ENCODE measurements at regions not wholly inside any gene's neighbourhood (a gene's known extent, or its start where the extent isn't known, plus 50 kb on each side); places are given as distances from the start of the nearest gene placed in this dataset.
"Not testable (repeated sequence)": the region's sequence is repeated elsewhere in the genome, so short reads cannot be mapped to it uniquely, and the experiment has no call there.

DNA sequence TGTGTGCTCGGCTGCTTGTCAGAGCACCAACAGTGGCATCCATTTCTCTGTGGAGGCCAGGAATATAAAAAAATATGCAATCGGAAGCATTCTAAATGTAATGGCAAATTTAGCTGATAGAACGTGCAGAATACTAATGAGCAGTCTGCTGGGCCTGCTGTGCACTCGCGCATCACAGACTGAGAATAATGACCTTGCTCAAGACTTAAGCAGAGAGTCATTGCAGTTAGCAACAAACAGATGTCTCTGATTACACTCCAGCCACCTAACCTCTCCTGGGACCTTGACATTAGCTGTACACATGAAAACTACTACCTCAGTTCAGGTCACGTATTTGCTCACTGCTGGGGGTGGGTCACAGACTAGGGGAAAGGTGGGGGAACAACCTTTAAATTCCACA is 269.2 kb upstream of the DAAM1 start (continued):
- TF ChIP-seq, protein P1, sequence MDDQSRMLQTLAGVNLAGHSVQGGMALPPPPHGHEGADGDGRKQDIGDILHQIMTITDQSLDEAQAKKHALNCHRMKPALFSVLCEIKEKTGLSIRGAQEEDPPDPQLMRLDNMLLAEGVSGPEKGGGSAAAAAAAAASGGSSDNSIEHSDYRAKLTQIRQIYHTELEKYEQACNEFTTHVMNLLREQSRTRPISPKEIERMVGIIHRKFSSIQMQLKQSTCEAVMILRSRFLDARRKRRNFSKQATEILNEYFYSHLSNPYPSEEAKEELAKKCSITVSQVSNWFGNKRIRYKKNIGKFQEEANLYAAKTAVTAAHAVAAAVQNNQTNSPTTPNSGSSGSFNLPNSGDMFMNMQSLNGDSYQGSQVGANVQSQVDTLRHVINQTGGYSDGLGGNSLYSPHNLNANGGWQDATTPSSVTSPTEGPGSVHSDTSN (IDR thresholded peaks at IDR 0.05), result no peak
- TF ChIP-seq RFX5 (IDR thresholded peaks at IDR 0.05; ENCODE audit: low read length), result no peak

DNA sequence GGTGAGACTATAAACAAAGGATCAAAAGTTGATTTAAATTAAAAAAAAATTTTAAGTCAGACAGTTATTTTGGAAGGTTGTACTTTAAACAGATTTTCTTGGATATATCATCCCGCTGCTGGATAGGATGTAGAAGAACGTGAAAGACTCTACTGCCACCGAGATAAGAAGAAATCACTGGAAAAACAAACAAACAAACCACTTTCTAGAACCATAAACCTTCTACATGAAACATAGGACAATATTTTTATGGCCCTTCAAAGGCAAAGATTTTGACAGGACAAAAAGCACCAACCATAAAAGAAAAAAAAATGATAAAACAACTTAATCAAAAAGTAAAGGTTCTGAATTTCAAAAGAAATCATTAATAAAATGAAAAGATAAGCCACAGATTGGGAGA is 268.2 kb upstream of the DAAM1 start:
- Histone ChIP-seq H3K27ac (ENCODE audit: low read depth in 2 of 2, low read length in 1 of 2) (no peak overlapping the region), H2AFZ (ENCODE audit: low read depth) (no peak overlapping the region; the same call in 1 of the 2 replicates), H3K27me3 (ENCODE audit: insufficient read depth) (no peaks in the 10 kb centered on the region), H3K36me3 (replicated peaks in 1 of 2; ENCODE audit: control insufficient read depth in 1 of 2, insufficient read depth in 2 of 2, low read length in 1 of 2) (no peaks in the 10 kb centered on the region), H3F3A (replicated peaks; ENCODE audit: insufficient read depth) (no peaks in the 10 kb centered on the region), H3K4me2 (no peak overlapping the region), H3K79me2 (ENCODE audit: insufficient read depth) (no peaks in the 10 kb centered on the region), H3K9me3 (no peaks in the 10 kb centered on the region), H3K4me3 (ENCODE audit: low read depth in 2 of 2, low read length in 1 of 2) (no peak overlapping the region), H3K4me1 (ENCODE audit: control insufficient read depth in 1 of 2, insufficient read depth in 2 of 2, low read depth in 1 of 2, low read length in 1 of 2) (peaks cover 3 to 5% of the 10 kb centered on the region in 2 experiments; a peak in 2 of 4 replicates), H4K20me1 (ENCODE audit: insufficient read depth) (no peaks in the 10 kb centered on the region), H3K9me2 (no peaks in the 10 kb centered on the region), H3K9ac (no peak overlapping the region)
- CTCF ChIA-PET, result interaction anchor here (0.6 kb wide), 1 partner anchor 36 kb away, joined by 3 read pairs; no protein-coding TSS in a partner anchor
- 76% methylated on average over 3 of the region's 3 CpGs for WGBS (ENCODE audit: low lambda C conversion rate)
- POLR2A ChIA-PET, result no interaction called here
- no peak for DNase-seq
- TF ChIP-seq, protein P2, sequence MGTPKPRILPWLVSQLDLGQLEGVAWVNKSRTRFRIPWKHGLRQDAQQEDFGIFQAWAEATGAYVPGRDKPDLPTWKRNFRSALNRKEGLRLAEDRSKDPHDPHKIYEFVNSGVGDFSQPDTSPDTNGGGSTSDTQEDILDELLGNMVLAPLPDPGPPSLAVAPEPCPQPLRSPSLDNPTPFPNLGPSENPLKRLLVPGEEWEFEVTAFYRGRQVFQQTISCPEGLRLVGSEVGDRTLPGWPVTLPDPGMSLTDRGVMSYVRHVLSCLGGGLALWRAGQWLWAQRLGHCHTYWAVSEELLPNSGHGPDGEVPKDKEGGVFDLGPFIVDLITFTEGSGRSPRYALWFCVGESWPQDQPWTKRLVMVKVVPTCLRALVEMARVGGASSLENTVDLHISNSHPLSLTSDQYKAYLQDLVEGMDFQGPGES (IDR thresholded peaks at IDR 0.05; ENCODE audit: low read depth, low read length), result no peak
- TF ChIP-seq YY1 (IDR thresholded peaks at IDR 0.05; ENCODE audit: low read depth) (no peak), RXRA (IDR thresholded peaks at IDR 0.05; ENCODE audit: borderline replicate concordance, low read depth) (no peak), FOSL2 (IDR thresholded peaks at IDR 0.05; ENCODE audit: borderline replicate concordance, low read depth) (no peak), TEAD4 (IDR thresholded peaks at IDR 0.05; ENCODE audit: borderline replicate concordance, insufficient read depth) (no peak)

DNA sequence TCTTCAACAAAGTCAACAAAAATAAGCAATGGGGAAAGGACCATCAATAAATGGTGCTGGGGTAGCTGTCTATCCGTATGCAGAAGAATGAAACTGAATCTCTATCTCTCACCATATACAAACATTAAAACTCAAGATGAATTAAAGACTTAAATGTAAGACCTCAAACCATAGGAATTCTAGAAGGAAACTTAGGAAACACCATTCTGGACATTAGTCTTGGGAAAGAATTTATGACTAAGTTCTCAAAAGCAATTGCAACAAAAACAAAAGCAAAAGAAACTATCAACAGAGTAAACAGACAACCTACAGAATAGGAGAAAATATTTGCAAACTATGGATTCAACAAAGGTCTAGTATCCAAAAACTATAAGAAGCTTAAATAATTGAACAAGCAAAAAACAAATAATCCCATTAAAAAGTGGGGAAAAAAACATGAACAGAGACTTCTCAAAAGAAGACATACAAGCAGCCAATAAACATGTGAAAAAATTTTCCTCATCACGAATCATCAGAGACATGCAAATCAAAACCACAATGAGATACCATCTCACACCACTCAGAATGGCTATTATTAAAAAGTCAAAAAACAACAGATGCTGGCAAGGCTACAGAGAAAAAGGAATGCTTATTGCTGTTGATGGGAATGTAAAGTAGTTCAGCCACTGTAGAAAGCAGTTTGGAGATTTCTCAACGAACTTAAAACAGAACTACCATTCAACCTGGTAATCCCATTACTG is 266.1 kb upstream of the DAAM1 start:
- H3K9me2 ChIP-seq; H3K9ac ChIP-seq; POLR2A ChIA-PET; H3K79me2 ChIP-seq (ENCODE audit: insufficient read depth); H3K4me2 ChIP-seq; H3K4me1 ChIP-seq (ENCODE audit: control insufficient read depth in 1 of 2, insufficient read depth in 2 of 2, low read depth in 1 of 2, low read length in 1 of 2); H3F3A ChIP-seq (replicated peaks; ENCODE audit: insufficient read depth); H3K4me3 ChIP-seq (ENCODE audit: low read depth in 2 of 2, low read length in 1 of 2); H4K20me1 ChIP-seq (ENCODE audit: insufficient read depth); H3K9me3 ChIP-seq; H2AFZ ChIP-seq (ENCODE audit: low read depth); H3K36me3 ChIP-seq (replicated peaks in 1 of 2; ENCODE audit: control insufficient read depth in 1 of 2, insufficient read depth in 2 of 2, low read length in 1 of 2); H3K27me3 ChIP-seq (ENCODE audit: insufficient read depth); DNase-seq: not testable (repeated sequence)
- 64% methylated on average over 3 of the region's 3 CpGs for WGBS (ENCODE audit: low lambda C conversion rate)
- CTCF ChIA-PET, result interaction anchor here (0.7 kb wide), 1 partner anchor 14 kb away, joined by 3 read pairs; no protein-coding TSS in a partner anchor
- TF ChIP-seq TCF12 (IDR thresholded peaks at IDR 0.05), result 0 out of 2 replicates have a peak, but pooled peaks have one; percentile 21
- H3K27ac ChIP-seq (ENCODE audit: low read depth in 2 of 2, low read length in 1 of 2), result peak overlapping the region in 1 of 2 experiments; percentile 1; a peak in 1 of 4 replicates
